Nephron (organoid): ENCODE measurements at regions not wholly inside any gene's neighbourhood (a gene's known extent, or its start where the extent isn't known, plus 50 kb on each side); places are given as distances from the start of the nearest gene placed in this dataset.

ENCODE experiments used
- H3K27ac Mint-ChIP-seq, 3 experiments: 2 replicates each; pipeline ENCODE4 v1.8.0; 2020; ENCODE audit warnings: mixed read lengths in 3 of 3, mild to moderate bottlenecking in 2 of 3, moderate library complexity in 1 of 3
- H3K27me3 Mint-ChIP-seq: 2 replicates; pipeline ENCODE4 v1.8.0; 2021; ENCODE audit warnings: low read depth, mild to moderate bottlenecking, moderate library complexity, mixed read lengths
- H3K36me3 Mint-ChIP-seq: 2 replicates; pipeline ENCODE4 v1.8.0; 2020; ENCODE audit warnings: low read depth, mixed read lengths
- H3K4me1 Mint-ChIP-seq: 2 replicates; pipeline ENCODE4 v1.8.0; 2020; ENCODE audit warnings: mixed read lengths
- H3K4me3 Mint-ChIP-seq, 3 experiments: 2 replicates each; pipeline ENCODE4 v1.8.0; 2020; ENCODE audit warnings: mild to moderate bottlenecking in 3 of 3, mixed read lengths in 3 of 3, moderate library complexity in 2 of 3
- H3K9me3 Mint-ChIP-seq: 2 replicates; pipeline ENCODE4 v1.8.0; 2020; ENCODE audit warnings: mixed read lengths
- TF ChIP-seq, protein P1 (sequence below), 3 experiments: fragments of 200-600 bp; sonication (generic); IDR thresholded peaks; one replicate each; pipeline ENCODE4 v1.5.0; 2021; ENCODE audit warnings: antibody characterized with exemption in 3 of 3; ENCODE audit not compliant: unreplicated experiment in 3 of 3

- Mint-ChIP-seq H3K36me3 (no peaks in the 10 kb centered on the region), H3K27ac (no peak overlapping the region), H3K27me3 (peaks cover 44% of the 10 kb centered on the region), H3K9me3 (peaks cover 15% of the 10 kb centered on the region), H3K4me3 (no peak overlapping the region), H3K4me1 (no peaks in the 10 kb centered on the region)
- TF ChIP-seq, protein P1, sequence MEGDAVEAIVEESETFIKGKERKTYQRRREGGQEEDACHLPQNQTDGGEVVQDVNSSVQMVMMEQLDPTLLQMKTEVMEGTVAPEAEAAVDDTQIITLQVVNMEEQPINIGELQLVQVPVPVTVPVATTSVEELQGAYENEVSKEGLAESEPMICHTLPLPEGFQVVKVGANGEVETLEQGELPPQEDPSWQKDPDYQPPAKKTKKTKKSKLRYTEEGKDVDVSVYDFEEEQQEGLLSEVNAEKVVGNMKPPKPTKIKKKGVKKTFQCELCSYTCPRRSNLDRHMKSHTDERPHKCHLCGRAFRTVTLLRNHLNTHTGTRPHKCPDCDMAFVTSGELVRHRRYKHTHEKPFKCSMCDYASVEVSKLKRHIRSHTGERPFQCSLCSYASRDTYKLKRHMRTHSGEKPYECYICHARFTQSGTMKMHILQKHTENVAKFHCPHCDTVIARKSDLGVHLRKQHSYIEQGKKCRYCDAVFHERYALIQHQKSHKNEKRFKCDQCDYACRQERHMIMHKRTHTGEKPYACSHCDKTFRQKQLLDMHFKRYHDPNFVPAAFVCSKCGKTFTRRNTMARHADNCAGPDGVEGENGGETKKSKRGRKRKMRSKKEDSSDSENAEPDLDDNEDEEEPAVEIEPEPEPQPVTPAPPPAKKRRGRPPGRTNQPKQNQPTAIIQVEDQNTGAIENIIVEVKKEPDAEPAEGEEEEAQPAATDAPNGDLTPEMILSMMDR (IDR thresholded peaks at IDR 0.05; ENCODE audit: unreplicated experiment in 3 of 3): no peak
These were observed 216.7 kb downstream of the RBM19 start for GRCh38 chr12:113749433-113749815.

GRCh38 chr12:113748707-113749432, 217.3 kb downstream of the RBM19 start:
- no peak overlapping the region for H3K4me3 Mint-ChIP-seq
- H3K36me3 Mint-ChIP-seq: no peaks in the 10 kb centered on the region
- H3K27me3 Mint-ChIP-seq: peaks cover 48% of the 10 kb centered on the region
- TF ChIP-seq, protein P1 (IDR thresholded peaks at IDR 0.05; ENCODE audit: unreplicated experiment in 3 of 3): no peak
- H3K27ac Mint-ChIP-seq: no peak overlapping the region
- no peaks in the 10 kb centered on the region for H3K4me1 Mint-ChIP-seq
- H3K9me3 Mint-ChIP-seq: peaks cover 15% of the 10 kb centered on the region

GRCh38 chr12:113747017-113747416, 219.1 kb downstream of the RBM19 start:
- Mint-ChIP-seq H3K27me3 (peaks cover 45% of the 10 kb centered on the region), H3K4me3 (no peak overlapping the region), H3K9me3 (peaks cover 12% of the 10 kb centered on the region), H3K27ac (no peak overlapping the region), H3K4me1 (no peaks in the 10 kb centered on the region), H3K36me3 (no peaks in the 10 kb centered on the region)
- TF ChIP-seq, protein P1 (IDR thresholded peaks at IDR 0.05; ENCODE audit: unreplicated experiment in 3 of 3): no peak

- Mint-ChIP-seq H3K27me3 (peaks cover 41% of the 10 kb centered on the region), H3K27ac (no peak overlapping the region), H3K4me1 (no peaks in the 10 kb centered on the region), H3K36me3 (no peaks in the 10 kb centered on the region), H3K4me3 (no peak overlapping the region), H3K9me3 (peaks cover under 1% of the 10 kb centered on the region)
- TF ChIP-seq, protein P1 (IDR thresholded peaks at IDR 0.05; ENCODE audit: unreplicated experiment in 3 of 3): no peak
These were observed 221.2 kb downstream of the RBM19 start for GRCh38 chr12:113744802-113745395.

DNA sequence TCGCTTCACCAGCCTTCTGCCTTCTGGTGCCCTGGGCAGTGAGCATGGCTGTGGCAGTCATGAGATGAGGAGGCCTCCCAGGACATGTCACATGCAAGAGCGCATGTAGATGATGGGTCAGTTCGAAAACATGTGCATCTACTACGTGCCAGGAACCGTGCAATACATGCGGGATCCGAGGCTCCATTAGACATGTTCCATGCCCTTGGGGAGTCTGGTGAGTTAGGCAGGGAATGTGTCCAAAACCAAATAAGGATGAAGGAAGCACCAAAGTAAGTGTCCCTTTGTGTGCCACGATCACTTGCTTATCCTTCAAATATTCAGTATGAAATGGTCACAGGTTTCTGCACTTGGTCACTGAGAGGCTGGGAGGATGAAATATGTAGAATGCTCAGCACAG, 223.3 kb downstream of the RBM19 start:
- Mint-ChIP-seq H3K4me1 (no peaks in the 10 kb centered on the region), H3K9me3 (peaks cover 7% of the 10 kb centered on the region), H3K27ac (no peak overlapping the region), H3K36me3 (no peaks in the 10 kb centered on the region), H3K27me3 (peaks cover 42% of the 10 kb centered on the region), H3K4me3 (no peak overlapping the region)
- TF ChIP-seq, protein P1 (IDR thresholded peaks at IDR 0.05; ENCODE audit: unreplicated experiment in 3 of 3): no peak

DNA sequence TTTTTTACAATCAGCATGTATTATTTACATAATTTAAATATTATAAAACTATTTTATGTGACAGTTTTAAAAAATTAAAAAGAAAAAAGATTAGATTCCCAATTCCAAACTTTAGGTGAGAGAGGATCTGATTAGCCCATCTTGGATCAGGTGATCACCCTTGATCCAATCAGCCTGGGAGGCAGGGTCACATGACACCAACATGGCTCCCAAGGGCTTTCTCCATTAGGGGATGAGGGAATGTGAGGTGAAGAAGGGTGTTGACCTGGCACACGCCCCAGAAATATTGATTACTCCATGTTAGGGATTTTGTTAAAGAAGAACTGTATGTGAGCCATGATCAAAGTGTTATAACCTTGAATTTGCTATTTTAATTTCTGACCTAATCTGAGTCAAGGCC, 225.4 kb downstream of the RBM19 start:
- Mint-ChIP-seq H3K4me3 (no peak overlapping the region), H3K9me3 (peaks cover 7% of the 10 kb centered on the region), H3K27ac (no peak overlapping the region), H3K4me1 (no peaks in the 10 kb centered on the region), H3K36me3 (no peaks in the 10 kb centered on the region), H3K27me3 (peaks cover 35% of the 10 kb centered on the region)
- TF ChIP-seq, protein P1 (IDR thresholded peaks at IDR 0.05; ENCODE audit: unreplicated experiment in 3 of 3): no peak
